Kasumi-1 (cell line): ENCODE measurements at regions not wholly inside any gene's neighbourhood (a gene's known extent, or its start where the extent isn't known, plus 50 kb on each side); places are given as distances from the start of the nearest gene placed in this dataset.

Experiments
- DNase-seq, 2 experiments: peaks; one replicate each; lab custom pipeline; 2025; lab: John Stamatoyannopoulos, UW

- DNase-seq: no peak
These were observed 271.1 kb downstream of the GALR1 start for GRCh38 chr18:77520767-77521166.

GRCh38 chr18:77522051-77522675 lies 272.5 kb downstream of the GALR1 start:
- no peak for DNase-seq

- DNase-seq: no peak
These were observed 275.3 kb downstream of the GALR1 start for GRCh38 chr18:77524909-77525308.

GRCh38 chr18:77526962-77527361 lies 277.3 kb downstream of the GALR1 start:
- no peak for DNase-seq

GRCh38 chr18:77528872-77529271 lies 279.2 kb downstream of the GALR1 start:
- no peak for DNase-seq

GRCh38 chr18:77529492-77530176 lies 280.0 kb downstream of the GALR1 start:
- no peak for DNase-seq

GRCh38 chr18:77530732-77531131 lies 281.1 kb downstream of the GALR1 start:
- no peak for DNase-seq

- no peak for DNase-seq
These were observed 290.2 kb downstream of the GALR1 start for GRCh38 chr18:77539860-77540259.

GRCh38 chr18:77544792-77545191 lies 295.1 kb downstream of the GALR1 start:
- DNase-seq: no peak

- DNase-seq: no peak
These were observed 298.1 kb downstream of the GALR1 start for GRCh38 chr18:77547757-77548156.

GRCh38 chr18:77548790-77549420 lies 299.3 kb downstream of the GALR1 start:
- no peak for DNase-seq

- DNase-seq: no peak
These were observed 301.0 kb downstream of the GALR1 start for GRCh38 chr18:77550625-77551024.

- no peak for DNase-seq
These were observed 301.4 kb downstream of the GALR1 start for GRCh38 chr18:77551055-77551454.

- no peak for DNase-seq
These were observed 303.3 kb downstream of the GALR1 start for GRCh38 chr18:77552945-77553344.

- DNase-seq: no peak
These were observed 304.4 kb downstream of the GALR1 start for GRCh38 chr18:77554061-77554460.

GRCh38 chr18:77557046-77557587 lies 307.5 kb downstream of the GALR1 start:
- DNase-seq: peak in 1 of 2 experiments; percentile 18

GRCh38 chr18:77559274-77559910 lies 309.7 kb downstream of the GALR1 start:
- no peak for DNase-seq

GRCh38 chr18:77560341-77560992 lies 310.8 kb downstream of the GALR1 start:
- no peak for DNase-seq

GRCh38 chr18:77566604-77567003 lies 317.0 kb downstream of the GALR1 start:
- no peak for DNase-seq

- DNase-seq: no peak
These were observed 317.6 kb downstream of the GALR1 start for GRCh38 chr18:77567205-77567604.

- DNase-seq: no peak
These were observed 322.1 kb downstream of the GALR1 start for GRCh38 chr18:77571743-77572142.

- DNase-seq: no peak
These were observed 322.9 kb downstream of the GALR1 start for GRCh38 chr18:77572537-77572936.
